PC-9 (cell line): ENCODE measurements at regions not wholly inside any gene's neighbourhood (a gene's known extent, or its start where the extent isn't known, plus 50 kb on each side); places are given as distances from the start of the nearest gene placed in this dataset.
"Not testable (repeated sequence)": the region's sequence is repeated elsewhere in the genome, so short reads cannot be mapped to it uniquely, and the experiment has no call there.

Experiments
- BruUV-seq: library from RNA; stranded (reverse); fragments of 400-500 nt; replicated peaks from 2 replicates; lab custom pipeline; 2021; lab: Mats Ljungman, UMichigan
- CTCF ChIA-PET: fragments of 300-600 bp; sonication (Branson Sonifier 250); formaldehyde crosslinking; loops from one replicate; lab custom pipeline; 2022; ENCODE audit warnings: antibody characterized with exemption; lab: Charles Lee
- POLR2A ChIA-PET: fragments of 300-600 bp; sonication (Branson Sonifier 250); formaldehyde crosslinking; loops from one replicate; lab custom pipeline; 2022; ENCODE audit warnings: antibody characterized with exemption; ENCODE audit not compliant: unreplicated experiment; lab: Charles Lee
- DNase-seq, 2 experiments: peaks; one replicate each; pipeline versions ENCODE4 v3.0.0 to v3.0.0-alpha.2; 2015 to 2022; ENCODE audit warnings: mixed read lengths in 1 of 2
- H2AFZ ChIP-seq: fragments of 200-600 bp; sonication (generic); 2 replicates; pipeline ENCODE4 v1.8.1; 2017; ENCODE audit warnings: antibody characterized with exemption
- H3F3A ChIP-seq: fragments of 200-600 bp; sonication (generic); 2 replicates; pipeline ENCODE4 v1.8.1; 2017; ENCODE audit warnings: antibody characterized with exemption, mild to moderate bottlenecking, low read depth; ENCODE audit not compliant: insufficient read depth
- H3K27ac ChIP-seq: fragments of 200-600 bp; sonication (generic); 2 replicates; pipeline ENCODE4 v1.6.1; 2016; ENCODE audit warnings: mixed run types
- H3K27me3 ChIP-seq: fragments of 200-600 bp; sonication (generic); 2 replicates; pipeline ENCODE4 v1.6.1; 2016; ENCODE audit warnings: low read depth, mixed run types; ENCODE audit not compliant: insufficient read depth
- H3K36me3 ChIP-seq: fragments of 200-600 bp; sonication (generic); 2 replicates; pipeline ENCODE4 v1.6.1; 2016; ENCODE audit warnings: low read depth, mixed run types
- H3K4me1 ChIP-seq: fragments of 200-600 bp; sonication (generic); replicated peaks from 2 replicates; pipeline ENCODE4 v1.6.1; 2016; ENCODE audit warnings: mixed run types; ENCODE audit not compliant: insufficient read depth
- H3K4me2 ChIP-seq: fragments of 200-600 bp; sonication (generic); 2 replicates; pipeline ENCODE4 v1.6.1; 2017; ENCODE audit warnings: mixed run types
- H3K4me3 ChIP-seq: fragments of 200-600 bp; sonication (generic); 2 replicates; pipeline ENCODE4 v1.6.1; 2016; ENCODE audit warnings: mixed run types
- H3K79me2 ChIP-seq: fragments of 200-600 bp; sonication (generic); 2 replicates; pipeline ENCODE4 v1.6.1; 2017; ENCODE audit warnings: low read depth, mixed run types
- H3K9me2 ChIP-seq: fragments of 200-600 bp; sonication (generic); 2 replicates; pipeline ENCODE4 v1.8.1; 2017; ENCODE audit warnings: mild to moderate bottlenecking; ENCODE audit not compliant: insufficient read depth
- H3K9me3 ChIP-seq: fragments of 200-600 bp; sonication (generic); 2 replicates; pipeline ENCODE4 v1.8.1; 2016; ENCODE audit warnings: low read depth; ENCODE audit not compliant: insufficient read depth
- H4K20me1 ChIP-seq: fragments of 200-600 bp; sonication (generic); 2 replicates; pipeline ENCODE4 v1.8.1; 2017; ENCODE audit not compliant: insufficient read depth
- EZH2 ChIP-seq: fragments of 200-600 bp; sonication (generic); IDR thresholded peaks from 2 replicates; pipeline ENCODE4 v1.8.0; 2017; ENCODE audit warnings: antibody characterized with exemption, low read depth
- intact Hi-C: fragments of 100-400 bp; cut with micrococcal nuclease; formaldehyde crosslinking; loops from one replicate; pipeline ENCODE4 v1.10.0; 2022; ENCODE audit not compliant: unreplicated experiment
- TF ChIP-seq, protein P1 (sequence below): fragments of 200-600 bp; sonication (generic); conservative IDR thresholded peaks from 2 replicates; pipeline ENCODE4 v1.6.1; 2017; ENCODE audit warnings: mixed run types, antibody characterized with exemption, mild to moderate bottlenecking, moderate library complexity

DNA sequence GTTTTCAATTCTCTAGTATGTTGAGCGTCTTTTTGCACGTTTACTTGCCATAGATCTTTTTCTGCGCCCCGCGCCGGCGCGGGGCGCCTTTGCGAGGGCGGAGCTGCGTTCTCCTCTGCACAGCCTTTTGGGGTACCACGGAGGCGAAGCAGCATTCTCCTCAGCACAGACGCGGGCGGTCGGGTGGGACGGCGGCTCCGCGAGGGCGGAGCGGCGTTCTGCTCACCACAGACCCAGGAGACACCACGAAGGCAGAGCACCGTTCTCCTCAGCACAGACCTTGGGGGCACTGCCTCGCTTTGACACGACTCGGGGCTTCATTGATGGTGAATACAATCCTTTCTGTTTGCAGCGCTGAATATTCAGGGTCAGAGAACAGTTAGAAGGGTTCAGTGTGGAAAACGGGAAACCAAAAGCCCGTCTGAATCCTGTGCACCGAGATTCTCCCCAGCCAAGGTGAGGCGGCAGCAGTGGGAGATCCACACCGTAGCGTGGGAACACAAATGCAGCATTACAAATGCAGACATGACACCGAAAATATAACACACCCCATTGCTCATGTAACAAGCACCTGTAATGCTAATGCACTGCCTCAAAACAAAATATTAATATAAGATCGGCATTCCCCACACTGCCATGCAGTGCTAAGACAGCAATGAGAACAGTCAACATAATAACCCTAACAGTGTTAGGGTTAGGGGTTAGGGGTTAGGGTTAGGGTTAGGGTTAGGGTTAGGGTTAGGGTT, 190.7 kb upstream of the VIPR2 start:
- H3K27me3 ChIP-seq, H2AFZ ChIP-seq, BruUV-seq, H3K4me2 ChIP-seq, H4K20me1 ChIP-seq, H3K36me3 ChIP-seq, POLR2A ChIA-PET, H3K4me1 ChIP-seq, H3K4me3 ChIP-seq, H3F3A ChIP-seq, DNase-seq, CTCF ChIA-PET, H3K9me2 ChIP-seq, intact Hi-C loops, H3K27ac ChIP-seq, H3K9me3 ChIP-seq, H3K79me2 ChIP-seq: not testable (repeated sequence)

DNA sequence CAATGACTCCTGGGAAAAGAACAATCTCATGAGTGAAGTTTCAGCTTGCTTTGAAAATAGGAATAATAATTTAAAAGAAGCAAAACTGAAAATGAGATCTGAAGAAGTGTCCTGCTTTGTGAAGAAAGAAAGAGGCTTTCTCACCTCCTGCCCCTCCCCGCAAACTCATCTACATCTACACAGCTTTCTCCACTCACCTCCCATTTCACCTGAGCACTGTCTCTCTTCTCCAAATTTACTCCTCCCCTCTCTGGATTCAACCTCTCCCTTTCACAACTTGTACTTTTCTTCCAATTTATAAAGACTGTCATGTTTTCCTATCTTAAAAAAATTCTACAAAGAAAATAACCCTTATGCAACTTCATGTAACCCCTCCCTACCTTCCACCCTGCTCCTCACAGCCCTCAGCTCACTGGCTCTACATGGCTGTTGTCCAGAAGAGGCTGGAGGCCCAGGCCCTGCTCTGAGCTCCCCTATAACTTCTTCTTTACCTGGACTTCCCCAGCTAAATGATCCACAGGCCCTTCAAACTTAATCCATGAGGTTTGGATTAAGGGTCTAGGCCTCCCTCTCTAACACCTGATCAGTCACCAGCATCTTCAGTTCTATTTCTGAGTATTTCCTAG, 188.3 kb upstream of the VIPR2 start:
- intact Hi-C loops, H3F3A ChIP-seq, H3K9me3 ChIP-seq, H3K4me2 ChIP-seq, H3K4me3 ChIP-seq, H3K4me1 ChIP-seq, BruUV-seq, DNase-seq, POLR2A ChIA-PET, H3K9me2 ChIP-seq, H3K27me3 ChIP-seq, CTCF ChIA-PET, H3K27ac ChIP-seq, H3K79me2 ChIP-seq, H3K36me3 ChIP-seq, H4K20me1 ChIP-seq, H2AFZ ChIP-seq: not testable (repeated sequence)

DNA sequence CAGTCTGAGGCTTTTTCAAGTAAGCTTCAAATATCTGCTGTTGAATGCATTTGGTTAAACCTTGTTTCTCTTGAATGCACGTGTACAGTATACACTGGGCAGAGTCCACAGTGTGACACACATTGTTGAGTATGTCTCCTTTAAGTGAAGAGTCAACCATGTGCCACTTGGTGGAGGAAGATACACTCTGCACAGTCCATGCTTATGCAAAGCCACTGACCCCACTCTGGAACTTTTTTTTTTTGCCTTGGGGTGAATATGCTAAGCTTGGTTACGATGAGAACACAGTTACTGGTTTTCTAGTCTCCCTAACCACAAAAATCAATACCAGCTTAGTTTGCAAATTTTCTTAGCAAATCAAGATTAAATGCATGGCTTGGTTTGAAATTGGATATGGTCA, 186.8 kb upstream of the VIPR2 start:
- POLR2A ChIA-PET, result no interaction called here
- Histone ChIP-seq H2AFZ (no peak overlapping the region), H3K79me2 (no peaks in the 10 kb centered on the region), H4K20me1 (no peaks in the 10 kb centered on the region), H3K9me2 (no peaks in the 10 kb centered on the region), H3K36me3 (no peaks in the 10 kb centered on the region), H3F3A (no peaks in the 10 kb centered on the region), H3K9me3 (peaks cover 13% of the 10 kb centered on the region), H3K4me2 (no peak overlapping the region), H3K27me3 (no peaks in the 10 kb centered on the region), H3K4me1 (no peaks in the 10 kb centered on the region), H3K27ac (no peak overlapping the region), H3K4me3 (no peak overlapping the region)
- intact Hi-C loops, result no loop called here
- CTCF ChIA-PET, result interaction anchor here (0.6 kb wide), 1 partner anchor 468 kb away, joined by 3 read pairs; no protein-coding TSS in a partner anchor
- DNase-seq, result no peak
- no peak for TF ChIP-seq EZH2
- TF ChIP-seq, protein P1, sequence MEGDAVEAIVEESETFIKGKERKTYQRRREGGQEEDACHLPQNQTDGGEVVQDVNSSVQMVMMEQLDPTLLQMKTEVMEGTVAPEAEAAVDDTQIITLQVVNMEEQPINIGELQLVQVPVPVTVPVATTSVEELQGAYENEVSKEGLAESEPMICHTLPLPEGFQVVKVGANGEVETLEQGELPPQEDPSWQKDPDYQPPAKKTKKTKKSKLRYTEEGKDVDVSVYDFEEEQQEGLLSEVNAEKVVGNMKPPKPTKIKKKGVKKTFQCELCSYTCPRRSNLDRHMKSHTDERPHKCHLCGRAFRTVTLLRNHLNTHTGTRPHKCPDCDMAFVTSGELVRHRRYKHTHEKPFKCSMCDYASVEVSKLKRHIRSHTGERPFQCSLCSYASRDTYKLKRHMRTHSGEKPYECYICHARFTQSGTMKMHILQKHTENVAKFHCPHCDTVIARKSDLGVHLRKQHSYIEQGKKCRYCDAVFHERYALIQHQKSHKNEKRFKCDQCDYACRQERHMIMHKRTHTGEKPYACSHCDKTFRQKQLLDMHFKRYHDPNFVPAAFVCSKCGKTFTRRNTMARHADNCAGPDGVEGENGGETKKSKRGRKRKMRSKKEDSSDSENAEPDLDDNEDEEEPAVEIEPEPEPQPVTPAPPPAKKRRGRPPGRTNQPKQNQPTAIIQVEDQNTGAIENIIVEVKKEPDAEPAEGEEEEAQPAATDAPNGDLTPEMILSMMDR, result no peak
- no TSS peak for BruUV-seq

DNA sequence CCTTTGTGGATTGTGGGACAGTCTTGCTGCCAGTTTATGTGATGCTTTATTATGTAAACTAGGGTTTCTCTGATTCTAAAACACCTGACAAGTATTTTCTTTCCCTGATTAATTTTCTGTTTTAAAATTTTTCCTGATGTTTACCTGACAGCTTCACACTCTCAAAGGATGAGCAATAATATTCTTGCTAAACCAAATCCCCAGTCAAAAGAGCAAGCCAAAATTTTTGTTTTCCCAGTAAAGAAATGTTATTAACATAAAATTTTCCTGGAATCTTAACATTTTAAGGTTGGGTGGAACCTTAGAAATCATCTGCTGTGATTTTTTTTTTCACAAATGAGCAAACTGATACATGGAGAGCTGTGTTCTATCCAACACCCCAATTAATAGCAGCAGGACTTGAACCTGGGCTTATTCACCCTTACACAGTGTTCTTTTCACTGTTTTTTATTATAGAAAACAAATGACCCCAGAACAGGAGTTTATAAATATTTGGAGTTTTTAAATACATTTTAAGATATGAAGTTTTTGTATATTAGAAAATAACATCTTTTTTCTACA, 185.2 kb upstream of the VIPR2 start:
- no peak overlapping the region for H3K4me3 ChIP-seq
- BruUV-seq, result no TSS peak
- TF ChIP-seq, protein P1, result no peak
- TF ChIP-seq EZH2, result no peak
- intact Hi-C loops, result no loop called here
- H2AFZ ChIP-seq, result no peak overlapping the region
- H3K4me1 ChIP-seq, result no peaks in the 10 kb centered on the region
- no peak overlapping the region for H3K27ac ChIP-seq
- DNase-seq, result no peak
- CTCF ChIA-PET, result no interaction called here
- H3F3A ChIP-seq, result no peaks in the 10 kb centered on the region
- no peaks in the 10 kb centered on the region for H3K27me3 ChIP-seq
- no peaks in the 10 kb centered on the region for H3K9me2 ChIP-seq
- no peaks in the 10 kb centered on the region for H3K36me3 ChIP-seq
- no peaks in the 10 kb centered on the region for H3K79me2 ChIP-seq
- POLR2A ChIA-PET, result interaction anchor here (0.5 kb wide), 1 partner anchor 23 kb away, joined by 3 read pairs; no protein-coding TSS in a partner anchor
- H3K9me3 ChIP-seq, result peaks cover 13% of the 10 kb centered on the region
- no peak overlapping the region for H3K4me2 ChIP-seq
- no peaks in the 10 kb centered on the region for H4K20me1 ChIP-seq
